B cell (primary cell): ENCODE measurements at regions not wholly inside any gene's neighbourhood (a gene's known extent, or its start where the extent isn't known, plus 50 kb on each side); places are given as distances from the start of the nearest gene placed in this dataset.

ENCODE experiments used
- ATAC-seq: fragments of 200-7000 bp; cut with Tn5 transposase; one replicate; pipeline ENCODE4 v1.10.0; 2021; ENCODE audit warnings: low read depth, mild to moderate bottlenecking, moderate number of reproducible peaks, moderate library complexity
- CTCF ChIA-PET: fragments of 350-600 bp; sonication (Branson Sonifier 250); formaldehyde crosslinking; loops from one replicate; lab custom pipeline; 2021; ENCODE audit warnings: antibody characterized with exemption, inconsistent platforms; lab: Charles Lee
- POLR2A ChIA-PET: fragments of 350-600 bp; sonication (Branson Sonifier 250); formaldehyde crosslinking; loops from one replicate; lab custom pipeline; 2021; ENCODE audit warnings: antibody characterized with exemption; lab: Charles Lee
- DNase-seq: peaks from one replicate; pipeline ENCODE4 v3.0.0; 2013
- H2AFZ ChIP-seq: 2 replicates; pipeline ENCODE4 v1.6.1; 2012; ENCODE audit warnings: mild to moderate bottlenecking, low read depth, low read length; ENCODE audit not compliant: insufficient read depth, poor library complexity, severe bottlenecking
- H3K27ac ChIP-seq, 2 donors: 1 replicate in 1 of 2; 2 replicates in 1 of 2; pipeline ENCODE4 v1.5.1; 2012 to 2013; ENCODE audit warnings: low read length in 2 of 2, mild to moderate bottlenecking in 2 of 2, moderate library complexity in 1 of 2
- H3K27me3 ChIP-seq, 4 experiments: fragments of 200-600 bp in 1 of 4; sonication (generic) in 1 of 4; replicated peaks in 1 of 4; 1 replicate in 2 of 4; 2 replicates in 2 of 4; pipeline versions ENCODE4 v1.6.1 to v1.7.0; 2013 to 2016; ENCODE audit warnings: low read length in 3 of 4, mild to moderate bottlenecking in 2 of 4, mixed read lengths in 1 of 4, moderate library complexity in 1 of 4; ENCODE audit not compliant: insufficient read depth in 4 of 4, control insufficient read depth in 3 of 4; ENCODE audit errors: control extremely low read depth in 1 of 4
- H3K36me3 ChIP-seq, 2 experiments: replicated peaks in 1 of 2; 1 replicate in 1 of 2; 2 replicates in 1 of 2; pipeline versions ENCODE4 v1.6.1 to v1.7.1; 2013; ENCODE audit warnings: low read length in 1 of 2; ENCODE audit not compliant: insufficient read depth in 2 of 2, control insufficient read depth in 1 of 2; ENCODE audit errors: control extremely low read depth in 1 of 2, extremely low read depth in 1 of 2
- H3K4me1 ChIP-seq, 2 donors: fragments of 200-600 bp in 1 of 2; sonication (generic) in 1 of 2; 1 replicate in 1 of 2; 2 replicates in 1 of 2; pipeline versions ENCODE4 v1.5.1 to v1.6.1; 2013 to 2017; ENCODE audit warnings: low read length in 2 of 2; ENCODE audit not compliant: control insufficient read depth in 2 of 2, insufficient read depth in 2 of 2
- H3K4me2 ChIP-seq: replicated peaks from 2 replicates; pipeline ENCODE3; 2012; ENCODE audit warnings: mild to moderate bottlenecking, low read depth, low read length; ENCODE audit not compliant: poor library complexity, severe bottlenecking
- H3K4me3 ChIP-seq, 5 experiments: fragments of 200-600 bp in 1 of 5; sonication (generic) in 1 of 5; 1 replicate in 3 of 5; 2 replicates in 2 of 5; pipeline versions ENCODE4 v1.5.1 to v1.7.0; 2011 to 2016; ENCODE audit warnings: low read length in 4 of 5, mild to moderate bottlenecking in 4 of 5, low read depth in 2 of 5, control low read depth in 1 of 5, moderate library complexity in 1 of 5; ENCODE audit not compliant: insufficient read depth in 1 of 5; ENCODE audit errors: control extremely low read depth in 1 of 5, extremely low read depth in 1 of 5
- H3K79me2 ChIP-seq: fragments of 200-600 bp; sonication (generic); one replicate; pipeline ENCODE4 v1.6.0; 2016; ENCODE audit warnings: low read length; ENCODE audit not compliant: control insufficient read depth, insufficient read depth
- H3K9ac ChIP-seq: fragments of 200-600 bp; sonication (generic); 2 replicates; pipeline ENCODE4 v1.6.1; 2017; ENCODE audit warnings: mild to moderate bottlenecking, low read length, moderate library complexity
- H3K9me3 ChIP-seq, 3 donors: one replicate each; pipeline versions ENCODE4 v1.6.1 to v1.7.1; 2013; ENCODE audit warnings: low read length in 2 of 3; ENCODE audit not compliant: control insufficient read depth in 2 of 3, insufficient read depth in 1 of 3; ENCODE audit errors: control extremely low read depth in 1 of 3
- H4K20me1 ChIP-seq: 2 replicates; pipeline ENCODE4 v1.6.0; 2012; ENCODE audit warnings: mild to moderate bottlenecking, low read length; ENCODE audit not compliant: insufficient read depth, control insufficient read depth, poor library complexity, severe bottlenecking
- H3K27ac Mint-ChIP-seq: one replicate; pipeline ENCODE4 v1.8.0; 2021; ENCODE audit warnings: mixed read lengths
- H3K27me3 Mint-ChIP-seq: one replicate; pipeline ENCODE4 v1.8.0; 2021; ENCODE audit warnings: mixed read lengths
- H3K4me1 Mint-ChIP-seq: one replicate; pipeline ENCODE4 v1.8.0; 2021; ENCODE audit warnings: mixed read lengths
- H3K4me3 Mint-ChIP-seq: one replicate; pipeline ENCODE4 v1.8.0; 2021; ENCODE audit warnings: mixed read lengths
- H3K9me3 Mint-ChIP-seq: one replicate; pipeline ENCODE4 v1.8.0; 2022; ENCODE audit warnings: mixed read lengths; ENCODE audit not compliant: insufficient read depth
- EZH2 ChIP-seq: IDR thresholded peaks from 2 replicates; pipeline ENCODE4 v1.6.1; 2012; ENCODE audit warnings: borderline replicate concordance, low read depth, mild to moderate bottlenecking, moderate library complexity, low read length; ENCODE audit not compliant: insufficient read depth, poor library complexity, severe bottlenecking
- WGBS: methylation state at CpG from one replicate; pipeline ENCODE4 v1.1.5; 2013; ENCODE audit warnings: missing lambda C conversion rate; ENCODE audit not compliant: insufficient coverage; 5-methylcytosine and 5-hydroxymethylcytosine counted together
- intact Hi-C: fragments of 100-400 bp; cut with micrococcal nuclease; formaldehyde crosslinking; loops from one replicate; pipeline ENCODE4 v1.10.0; 2022
- TF ChIP-seq, protein P1 (sequence below): fragments of 200-600 bp; IDR thresholded peaks from one replicate; pipeline ENCODE4 v1.8.0; 2022; ENCODE audit warnings: antibody characterized with exemption, mild to moderate bottlenecking

GRCh38 chr2:18677280-18677679 lies 87.9 kb upstream of the NT5C1B start:
- H3K79me2 ChIP-seq = no peaks in the 10 kb centered on the region
- no peak overlapping the region for H3K4me3 Mint-ChIP-seq
- CTCF ChIA-PET = no interaction called here
- no peak overlapping the region for H3K4me2 ChIP-seq
- H3K4me3 ChIP-seq = no peak overlapping the region
- no peaks in the 10 kb centered on the region for H3K27me3 Mint-ChIP-seq
- no peak overlapping the region for H3K27ac Mint-ChIP-seq
- no peak for ATAC-seq
- POLR2A ChIA-PET = no interaction called here
- peaks cover 9% of the 10 kb centered on the region for H3K9me3 Mint-ChIP-seq
- no peak overlapping the region for H3K27ac ChIP-seq
- WGBS = 67% methylated on average over 2 of the region's 2 CpGs
- TF ChIP-seq, protein P1, sequence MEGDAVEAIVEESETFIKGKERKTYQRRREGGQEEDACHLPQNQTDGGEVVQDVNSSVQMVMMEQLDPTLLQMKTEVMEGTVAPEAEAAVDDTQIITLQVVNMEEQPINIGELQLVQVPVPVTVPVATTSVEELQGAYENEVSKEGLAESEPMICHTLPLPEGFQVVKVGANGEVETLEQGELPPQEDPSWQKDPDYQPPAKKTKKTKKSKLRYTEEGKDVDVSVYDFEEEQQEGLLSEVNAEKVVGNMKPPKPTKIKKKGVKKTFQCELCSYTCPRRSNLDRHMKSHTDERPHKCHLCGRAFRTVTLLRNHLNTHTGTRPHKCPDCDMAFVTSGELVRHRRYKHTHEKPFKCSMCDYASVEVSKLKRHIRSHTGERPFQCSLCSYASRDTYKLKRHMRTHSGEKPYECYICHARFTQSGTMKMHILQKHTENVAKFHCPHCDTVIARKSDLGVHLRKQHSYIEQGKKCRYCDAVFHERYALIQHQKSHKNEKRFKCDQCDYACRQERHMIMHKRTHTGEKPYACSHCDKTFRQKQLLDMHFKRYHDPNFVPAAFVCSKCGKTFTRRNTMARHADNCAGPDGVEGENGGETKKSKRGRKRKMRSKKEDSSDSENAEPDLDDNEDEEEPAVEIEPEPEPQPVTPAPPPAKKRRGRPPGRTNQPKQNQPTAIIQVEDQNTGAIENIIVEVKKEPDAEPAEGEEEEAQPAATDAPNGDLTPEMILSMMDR = no peak
- TF ChIP-seq EZH2 = no peak
- no peaks in the 10 kb centered on the region for H4K20me1 ChIP-seq
- H3K27me3 ChIP-seq = no peaks in the 10 kb centered on the region
- no peaks in the 10 kb centered on the region for H3K4me1 Mint-ChIP-seq
- H3K9ac ChIP-seq = no peak overlapping the region
- intact Hi-C loops = no loop called here
- no peaks in the 10 kb centered on the region for H3K4me1 ChIP-seq
- DNase-seq = no peak
- peaks cover 0 to 11% (median 0%) of the 10 kb centered on the region in 3 donors for H3K9me3 ChIP-seq
- H2AFZ ChIP-seq = no peak overlapping the region
- no peaks in the 10 kb centered on the region for H3K36me3 ChIP-seq

GRCh38 chr2:18674309-18674708 lies 84.9 kb upstream of the NT5C1B start:
- no peaks in the 10 kb centered on the region for H3K4me1 Mint-ChIP-seq
- ChIA-PET POLR2A (no interaction called here), CTCF (no interaction called here)
- no peaks in the 10 kb centered on the region for H4K20me1 ChIP-seq
- H3K27ac Mint-ChIP-seq = no peak overlapping the region
- peaks cover 12% of the 10 kb centered on the region for H3K9me3 Mint-ChIP-seq
- H3K9me3 ChIP-seq = peaks cover 0 to 11% (median 0%) of the 10 kb centered on the region in 3 donors
- ATAC-seq (no peak), DNase-seq (no peak)
- no peaks in the 10 kb centered on the region for H3K36me3 ChIP-seq
- H3K4me1 ChIP-seq = no peaks in the 10 kb centered on the region
- H2AFZ ChIP-seq = no peak overlapping the region
- no peak overlapping the region for H3K4me3 ChIP-seq
- H3K79me2 ChIP-seq = no peaks in the 10 kb centered on the region
- H3K9ac ChIP-seq = no peak overlapping the region
- H3K4me2 ChIP-seq = no peak overlapping the region
- no peak for TF ChIP-seq EZH2
- TF ChIP-seq, protein P1 = no peak
- H3K27me3 Mint-ChIP-seq = no peaks in the 10 kb centered on the region
- no peaks in the 10 kb centered on the region for H3K27me3 ChIP-seq
- no peak overlapping the region for H3K4me3 Mint-ChIP-seq
- H3K27ac ChIP-seq = no peak overlapping the region
- intact Hi-C loops = no loop called here
